ENCODE measurements at regions not wholly inside any gene's neighbourhood (a gene's known extent, or its start where the extent isn't known, plus 50 kb on each side); places are given as distances from the start of the nearest gene placed in this dataset.

- Histone ChIP-seq H3K27ac (replicated peaks) (no peak overlapping the region), H3K27me3 (ENCODE audit: insufficient read depth, poor library complexity, severe bottlenecking) (no peaks in the 10 kb centered on the region), H3K4me3 (replicated peaks; ENCODE audit: insufficient read depth, low read length) (no peak overlapping the region)
- no peak for TF ChIP-seq CTCF (IDR thresholded peaks at IDR 0.05; ENCODE audit: insufficient read depth, low read length)
- no peak for TF ChIP-seq SPI1 (IDR thresholded peaks at IDR 0.05; ENCODE audit: borderline replicate concordance, low read depth)
- no peak for TF ChIP-seq POLR2AphosphoS5 (IDR thresholded peaks at IDR 0.05; ENCODE audit: low read depth)
- TF ChIP-seq, protein P1, sequence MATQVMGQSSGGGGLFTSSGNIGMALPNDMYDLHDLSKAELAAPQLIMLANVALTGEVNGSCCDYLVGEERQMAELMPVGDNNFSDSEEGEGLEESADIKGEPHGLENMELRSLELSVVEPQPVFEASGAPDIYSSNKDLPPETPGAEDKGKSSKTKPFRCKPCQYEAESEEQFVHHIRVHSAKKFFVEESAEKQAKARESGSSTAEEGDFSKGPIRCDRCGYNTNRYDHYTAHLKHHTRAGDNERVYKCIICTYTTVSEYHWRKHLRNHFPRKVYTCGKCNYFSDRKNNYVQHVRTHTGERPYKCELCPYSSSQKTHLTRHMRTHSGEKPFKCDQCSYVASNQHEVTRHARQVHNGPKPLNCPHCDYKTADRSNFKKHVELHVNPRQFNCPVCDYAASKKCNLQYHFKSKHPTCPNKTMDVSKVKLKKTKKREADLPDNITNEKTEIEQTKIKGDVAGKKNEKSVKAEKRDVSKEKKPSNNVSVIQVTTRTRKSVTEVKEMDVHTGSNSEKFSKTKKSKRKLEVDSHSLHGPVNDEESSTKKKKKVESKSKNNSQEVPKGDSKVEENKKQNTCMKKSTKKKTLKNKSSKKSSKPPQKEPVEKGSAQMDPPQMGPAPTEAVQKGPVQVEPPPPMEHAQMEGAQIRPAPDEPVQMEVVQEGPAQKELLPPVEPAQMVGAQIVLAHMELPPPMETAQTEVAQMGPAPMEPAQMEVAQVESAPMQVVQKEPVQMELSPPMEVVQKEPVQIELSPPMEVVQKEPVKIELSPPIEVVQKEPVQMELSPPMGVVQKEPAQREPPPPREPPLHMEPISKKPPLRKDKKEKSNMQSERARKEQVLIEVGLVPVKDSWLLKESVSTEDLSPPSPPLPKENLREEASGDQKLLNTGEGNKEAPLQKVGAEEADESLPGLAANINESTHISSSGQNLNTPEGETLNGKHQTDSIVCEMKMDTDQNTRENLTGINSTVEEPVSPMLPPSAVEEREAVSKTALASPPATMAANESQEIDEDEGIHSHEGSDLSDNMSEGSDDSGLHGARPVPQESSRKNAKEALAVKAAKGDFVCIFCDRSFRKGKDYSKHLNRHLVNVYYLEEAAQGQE (IDR thresholded peaks at IDR 0.05; ENCODE audit: insufficient replicate concordance, low read depth) = no peak
- TF ChIP-seq GABPA (IDR thresholded peaks at IDR 0.05; ENCODE audit: low read depth) = no peak
- no peak for DNase-seq (ENCODE audit: low read depth in 1 of 2, low spot score in 1 of 2)
Observed at GRCh38 chr11:38990139-38990538, 2392.1 kb upstream of the RAG2 start.

- no peak for DNase-seq (ENCODE audit: low read depth in 1 of 2, low spot score in 1 of 2)
- no peak overlapping the region for H3K4me3 ChIP-seq (replicated peaks; ENCODE audit: insufficient read depth, low read length)
- H3K27me3 ChIP-seq (ENCODE audit: insufficient read depth, poor library complexity, severe bottlenecking) = no peaks in the 10 kb centered on the region
- no peak overlapping the region for H3K27ac ChIP-seq (replicated peaks)
- no peak for TF ChIP-seq SPI1 (IDR thresholded peaks at IDR 0.05; ENCODE audit: borderline replicate concordance, low read depth)
- no peak for TF ChIP-seq GABPA (IDR thresholded peaks at IDR 0.05; ENCODE audit: low read depth)
- TF ChIP-seq, protein P1 (IDR thresholded peaks at IDR 0.05; ENCODE audit: insufficient replicate concordance, low read depth) = no peak
- TF ChIP-seq CTCF (IDR thresholded peaks at IDR 0.05; ENCODE audit: insufficient read depth, low read length) = no peak
- no peak for TF ChIP-seq POLR2AphosphoS5 (IDR thresholded peaks at IDR 0.05; ENCODE audit: low read depth)
Observed at GRCh38 chr11:38988908-38989307, 2390.9 kb upstream of the RAG2 start.

- Histone ChIP-seq H3K27ac (replicated peaks) (no peak overlapping the region), H3K4me3 (replicated peaks; ENCODE audit: insufficient read depth, low read length) (no peak overlapping the region), H3K27me3 (ENCODE audit: insufficient read depth, poor library complexity, severe bottlenecking) (no peaks in the 10 kb centered on the region)
- no peak for TF ChIP-seq SPI1 (IDR thresholded peaks at IDR 0.05; ENCODE audit: borderline replicate concordance, low read depth)
- TF ChIP-seq POLR2AphosphoS5 (IDR thresholded peaks at IDR 0.05; ENCODE audit: low read depth) = no peak
- DNase-seq (ENCODE audit: low read depth in 1 of 2, low spot score in 1 of 2) = no peak
Observed at GRCh38 chr11:38972220-38972619, 2374.2 kb upstream of the RAG2 start.

- no peak for DNase-seq (ENCODE audit: low read depth in 1 of 2, low spot score in 1 of 2)
- no peaks in the 10 kb centered on the region for H3K27me3 ChIP-seq (ENCODE audit: insufficient read depth, poor library complexity, severe bottlenecking)
- H3K27ac ChIP-seq (replicated peaks) = no peak overlapping the region
- H3K4me3 ChIP-seq (replicated peaks; ENCODE audit: insufficient read depth, low read length) = no peak overlapping the region
- TF ChIP-seq CTCF (IDR thresholded peaks at IDR 0.05; ENCODE audit: insufficient read depth, low read length) = no peak
Observed at GRCh38 chr11:38971141-38971540, 2373.1 kb upstream of the RAG2 start.

Data from HL-60 (cell line).